Uterus (tissue), 2 donors: ENCODE measurements at regions not wholly inside any gene's neighbourhood (a gene's known extent, or its start where the extent isn't known, plus 50 kb on each side); places are given as distances from the start of the nearest gene placed in this dataset.

Experiments
- POLR2A ChIP-seq, 2 donors: fragments of 450-650 bp; IDR thresholded peaks; one replicate each; pipeline ENCODE4 v1.6.1; 2016; ENCODE audit warnings: antibody characterized with exemption in 2 of 2, mild to moderate bottlenecking in 1 of 2, moderate library complexity in 1 of 2
- TF ChIP-seq, protein P1 (sequence below), 4 experiments: fragments of 200-600 bp in 2 of 4; fragments of 450-650 bp in 2 of 4; sonication (generic) in 2 of 4; IDR thresholded peaks; one replicate each; pipeline ENCODE4 v1.5.1; 2016 to 2019; ENCODE audit warnings: antibody characterized with exemption in 4 of 4, mild to moderate bottlenecking in 2 of 4, moderate library complexity in 1 of 4

DNA sequence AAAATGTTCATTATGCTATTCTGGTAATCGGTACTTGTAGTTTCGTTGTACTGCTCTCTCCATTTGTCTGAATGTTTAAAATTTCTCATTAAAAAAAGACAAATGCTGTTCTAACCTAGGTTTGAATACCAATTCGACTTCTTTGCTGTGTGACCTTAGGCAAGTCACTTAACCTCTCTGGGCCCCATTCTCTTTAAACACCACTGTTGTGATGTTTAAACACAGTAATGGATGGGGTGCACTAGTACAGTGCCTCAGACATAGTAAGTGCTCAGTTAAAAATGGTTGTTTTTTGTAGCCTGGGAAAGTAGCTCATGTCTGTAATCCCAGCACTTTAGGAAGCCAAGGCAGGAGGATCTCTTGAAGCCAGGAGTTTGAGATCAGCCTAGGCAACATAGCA lies 138.5 kb downstream of the MRPL14 start:
- TF ChIP-seq, protein P1, sequence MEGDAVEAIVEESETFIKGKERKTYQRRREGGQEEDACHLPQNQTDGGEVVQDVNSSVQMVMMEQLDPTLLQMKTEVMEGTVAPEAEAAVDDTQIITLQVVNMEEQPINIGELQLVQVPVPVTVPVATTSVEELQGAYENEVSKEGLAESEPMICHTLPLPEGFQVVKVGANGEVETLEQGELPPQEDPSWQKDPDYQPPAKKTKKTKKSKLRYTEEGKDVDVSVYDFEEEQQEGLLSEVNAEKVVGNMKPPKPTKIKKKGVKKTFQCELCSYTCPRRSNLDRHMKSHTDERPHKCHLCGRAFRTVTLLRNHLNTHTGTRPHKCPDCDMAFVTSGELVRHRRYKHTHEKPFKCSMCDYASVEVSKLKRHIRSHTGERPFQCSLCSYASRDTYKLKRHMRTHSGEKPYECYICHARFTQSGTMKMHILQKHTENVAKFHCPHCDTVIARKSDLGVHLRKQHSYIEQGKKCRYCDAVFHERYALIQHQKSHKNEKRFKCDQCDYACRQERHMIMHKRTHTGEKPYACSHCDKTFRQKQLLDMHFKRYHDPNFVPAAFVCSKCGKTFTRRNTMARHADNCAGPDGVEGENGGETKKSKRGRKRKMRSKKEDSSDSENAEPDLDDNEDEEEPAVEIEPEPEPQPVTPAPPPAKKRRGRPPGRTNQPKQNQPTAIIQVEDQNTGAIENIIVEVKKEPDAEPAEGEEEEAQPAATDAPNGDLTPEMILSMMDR (IDR thresholded peaks at IDR 0.05) = no peak
- TF ChIP-seq POLR2A (IDR thresholded peaks at IDR 0.05) = no peak
